B cell (primary cell): ENCODE measurements at regions not wholly inside any gene's neighbourhood (a gene's known extent, or its start where the extent isn't known, plus 50 kb on each side); places are given as distances from the start of the nearest gene placed in this dataset.

Source experiments
- ATAC-seq: fragments of 200-7000 bp; cut with Tn5 transposase; one replicate; pipeline ENCODE4 v1.10.0; 2021; ENCODE audit warnings: low read depth, mild to moderate bottlenecking, moderate number of reproducible peaks, moderate library complexity
- CTCF ChIA-PET: fragments of 350-600 bp; sonication (Branson Sonifier 250); formaldehyde crosslinking; loops from one replicate; lab custom pipeline; 2021; ENCODE audit warnings: antibody characterized with exemption, inconsistent platforms; lab: Charles Lee
- POLR2A ChIA-PET: fragments of 350-600 bp; sonication (Branson Sonifier 250); formaldehyde crosslinking; loops from one replicate; lab custom pipeline; 2021; ENCODE audit warnings: antibody characterized with exemption; lab: Charles Lee
- DNase-seq: peaks from one replicate; pipeline ENCODE4 v3.0.0; 2013
- H2AFZ ChIP-seq: 2 replicates; pipeline ENCODE4 v1.6.1; 2012; ENCODE audit warnings: mild to moderate bottlenecking, low read depth, low read length; ENCODE audit not compliant: insufficient read depth, poor library complexity, severe bottlenecking
- H3K27ac ChIP-seq, 2 donors: 1 replicate in 1 of 2; 2 replicates in 1 of 2; pipeline ENCODE4 v1.5.1; 2012 to 2013; ENCODE audit warnings: low read length in 2 of 2, mild to moderate bottlenecking in 2 of 2, moderate library complexity in 1 of 2
- H3K27me3 ChIP-seq, 4 experiments: fragments of 200-600 bp in 1 of 4; sonication (generic) in 1 of 4; replicated peaks in 1 of 4; 1 replicate in 2 of 4; 2 replicates in 2 of 4; pipeline versions ENCODE4 v1.6.1 to v1.7.0; 2013 to 2016; ENCODE audit warnings: low read length in 3 of 4, mild to moderate bottlenecking in 2 of 4, mixed read lengths in 1 of 4, moderate library complexity in 1 of 4; ENCODE audit not compliant: insufficient read depth in 4 of 4, control insufficient read depth in 3 of 4; ENCODE audit errors: control extremely low read depth in 1 of 4
- H3K36me3 ChIP-seq, 2 experiments: replicated peaks in 1 of 2; 1 replicate in 1 of 2; 2 replicates in 1 of 2; pipeline versions ENCODE4 v1.6.1 to v1.7.1; 2013; ENCODE audit warnings: low read length in 1 of 2; ENCODE audit not compliant: insufficient read depth in 2 of 2, control insufficient read depth in 1 of 2; ENCODE audit errors: control extremely low read depth in 1 of 2, extremely low read depth in 1 of 2
- H3K4me1 ChIP-seq, 2 donors: fragments of 200-600 bp in 1 of 2; sonication (generic) in 1 of 2; 1 replicate in 1 of 2; 2 replicates in 1 of 2; pipeline versions ENCODE4 v1.5.1 to v1.6.1; 2013 to 2017; ENCODE audit warnings: low read length in 2 of 2; ENCODE audit not compliant: control insufficient read depth in 2 of 2, insufficient read depth in 2 of 2
- H3K4me2 ChIP-seq: replicated peaks from 2 replicates; pipeline ENCODE3; 2012; ENCODE audit warnings: mild to moderate bottlenecking, low read depth, low read length; ENCODE audit not compliant: poor library complexity, severe bottlenecking
- H3K4me3 ChIP-seq, 5 experiments: fragments of 200-600 bp in 1 of 5; sonication (generic) in 1 of 5; 1 replicate in 3 of 5; 2 replicates in 2 of 5; pipeline versions ENCODE4 v1.5.1 to v1.7.0; 2011 to 2016; ENCODE audit warnings: low read length in 4 of 5, mild to moderate bottlenecking in 4 of 5, low read depth in 2 of 5, control low read depth in 1 of 5, moderate library complexity in 1 of 5; ENCODE audit not compliant: insufficient read depth in 1 of 5; ENCODE audit errors: control extremely low read depth in 1 of 5, extremely low read depth in 1 of 5
- H3K79me2 ChIP-seq: fragments of 200-600 bp; sonication (generic); one replicate; pipeline ENCODE4 v1.6.0; 2016; ENCODE audit warnings: low read length; ENCODE audit not compliant: control insufficient read depth, insufficient read depth
- H3K9ac ChIP-seq: fragments of 200-600 bp; sonication (generic); 2 replicates; pipeline ENCODE4 v1.6.1; 2017; ENCODE audit warnings: mild to moderate bottlenecking, low read length, moderate library complexity
- H3K9me3 ChIP-seq, 3 donors: one replicate each; pipeline versions ENCODE4 v1.6.1 to v1.7.1; 2013; ENCODE audit warnings: low read length in 2 of 3; ENCODE audit not compliant: control insufficient read depth in 2 of 3, insufficient read depth in 1 of 3; ENCODE audit errors: control extremely low read depth in 1 of 3
- H4K20me1 ChIP-seq: 2 replicates; pipeline ENCODE4 v1.6.0; 2012; ENCODE audit warnings: mild to moderate bottlenecking, low read length; ENCODE audit not compliant: insufficient read depth, control insufficient read depth, poor library complexity, severe bottlenecking
- H3K27ac Mint-ChIP-seq: one replicate; pipeline ENCODE4 v1.8.0; 2021; ENCODE audit warnings: mixed read lengths
- H3K27me3 Mint-ChIP-seq: one replicate; pipeline ENCODE4 v1.8.0; 2021; ENCODE audit warnings: mixed read lengths
- H3K4me1 Mint-ChIP-seq: one replicate; pipeline ENCODE4 v1.8.0; 2021; ENCODE audit warnings: mixed read lengths
- H3K4me3 Mint-ChIP-seq: one replicate; pipeline ENCODE4 v1.8.0; 2021; ENCODE audit warnings: mixed read lengths
- H3K9me3 Mint-ChIP-seq: one replicate; pipeline ENCODE4 v1.8.0; 2022; ENCODE audit warnings: mixed read lengths; ENCODE audit not compliant: insufficient read depth
- CTCF ChIP-seq: fragments of 200-600 bp; IDR thresholded peaks from one replicate; pipeline ENCODE4 v1.8.0; 2022; ENCODE audit warnings: antibody characterized with exemption, mild to moderate bottlenecking
- EZH2 ChIP-seq: IDR thresholded peaks from 2 replicates; pipeline ENCODE4 v1.6.1; 2012; ENCODE audit warnings: borderline replicate concordance, low read depth, mild to moderate bottlenecking, moderate library complexity, low read length; ENCODE audit not compliant: insufficient read depth, poor library complexity, severe bottlenecking
- WGBS: methylation state at CpG from one replicate; pipeline ENCODE4 v1.1.5; 2013; ENCODE audit warnings: missing lambda C conversion rate; ENCODE audit not compliant: insufficient coverage; 5-methylcytosine and 5-hydroxymethylcytosine counted together
- intact Hi-C: fragments of 100-400 bp; cut with micrococcal nuclease; formaldehyde crosslinking; loops from one replicate; pipeline ENCODE4 v1.10.0; 2022

GRCh38 chr4:41877020-41877796, 58.0 kb upstream of the TMEM33 start:
- no peak overlapping the region for H3K27ac Mint-ChIP-seq
- Histone ChIP-seq H3K9me3 (peaks cover 0 to 42% (median 0%) of the 10 kb centered on the region in 3 donors), H3K4me1 (peaks cover 18 to 35% of the 10 kb centered on the region in 2 donors), H3K9ac (no peak overlapping the region), H3K27ac (no peak overlapping the region), H4K20me1 (no peaks in the 10 kb centered on the region), H2AFZ (no peak overlapping the region), H3K36me3 (no peaks in the 10 kb centered on the region), H3K4me2 (no peak overlapping the region), H3K79me2 (no peaks in the 10 kb centered on the region), H3K27me3 (peaks cover 0 to 85% (median 59%) of the 10 kb centered on the region in 4 experiments), H3K4me3 (no peak overlapping the region)
- no peak overlapping the region for H3K4me3 Mint-ChIP-seq
- no peaks in the 10 kb centered on the region for H3K9me3 Mint-ChIP-seq
- CTCF ChIA-PET = interaction anchor here (5.7 kb wide), 1 partner anchor 11 kb away, joined by 30 read pairs; no protein-coding TSS in a partner anchor
- intact Hi-C loops = no loop called here
- POLR2A ChIA-PET = no interaction called here
- peaks cover 11% of the 10 kb centered on the region for H3K4me1 Mint-ChIP-seq
- 76% methylated on average over 7 of the region's 7 CpGs for WGBS
- peaks cover 82% of the 10 kb centered on the region for H3K27me3 Mint-ChIP-seq
- no peak for ATAC-seq
- no peak for DNase-seq
- no peak for TF ChIP-seq EZH2
- TF ChIP-seq CTCF = no peak

- Histone ChIP-seq H3K27me3 (peaks cover 0 to 62% (median 49%) of the 10 kb centered on the region in 4 experiments), H3K27ac (no peak overlapping the region), H3K9ac (no peak overlapping the region), H3K9me3 (peaks cover 0 to 21% (median 0%) of the 10 kb centered on the region in 3 donors), H3K4me1 (peaks cover 0 to 13% of the 10 kb centered on the region in 2 donors), H2AFZ (no peak overlapping the region), H3K36me3 (no peaks in the 10 kb centered on the region), H3K4me3 (no peak overlapping the region), H3K4me2 (no peak overlapping the region), H4K20me1 (no peaks in the 10 kb centered on the region), H3K79me2 (no peaks in the 10 kb centered on the region)
- POLR2A ChIA-PET = no interaction called here
- intact Hi-C loops = no loop called here
- ATAC-seq = no peak
- H3K27ac Mint-ChIP-seq = no peak overlapping the region
- CTCF ChIA-PET = interaction anchor here (1.7 to 5.7 kb wide), 2 partner anchors 11 to 13 kb away, joined by 4 to 30 read pairs; no protein-coding TSS in a partner anchor
- peaks cover 85% of the 10 kb centered on the region for H3K27me3 Mint-ChIP-seq
- no peak for TF ChIP-seq EZH2
- TF ChIP-seq CTCF = no peak
- H3K4me1 Mint-ChIP-seq = no peaks in the 10 kb centered on the region
- H3K4me3 Mint-ChIP-seq = no peak overlapping the region
- no peaks in the 10 kb centered on the region for H3K9me3 Mint-ChIP-seq
- no peak for DNase-seq
Observed at GRCh38 chr4:41874873-41875272, 60.4 kb upstream of the TMEM33 start.
